ENCODE measurements at regions not wholly inside any gene's neighbourhood (a gene's known extent, or its start where the extent isn't known, plus 50 kb on each side); places are given as distances from the start of the nearest gene placed in this dataset.
"Not testable (repeated sequence)": the region's sequence is repeated elsewhere in the genome, so short reads cannot be mapped to it uniquely, and the experiment has no call there.

GRCh38 chr6:104462811-104463599, 396.7 kb downstream of the HACE1 start:
- DNase-seq (ENCODE audit: low spot score), result no peak

DNA sequence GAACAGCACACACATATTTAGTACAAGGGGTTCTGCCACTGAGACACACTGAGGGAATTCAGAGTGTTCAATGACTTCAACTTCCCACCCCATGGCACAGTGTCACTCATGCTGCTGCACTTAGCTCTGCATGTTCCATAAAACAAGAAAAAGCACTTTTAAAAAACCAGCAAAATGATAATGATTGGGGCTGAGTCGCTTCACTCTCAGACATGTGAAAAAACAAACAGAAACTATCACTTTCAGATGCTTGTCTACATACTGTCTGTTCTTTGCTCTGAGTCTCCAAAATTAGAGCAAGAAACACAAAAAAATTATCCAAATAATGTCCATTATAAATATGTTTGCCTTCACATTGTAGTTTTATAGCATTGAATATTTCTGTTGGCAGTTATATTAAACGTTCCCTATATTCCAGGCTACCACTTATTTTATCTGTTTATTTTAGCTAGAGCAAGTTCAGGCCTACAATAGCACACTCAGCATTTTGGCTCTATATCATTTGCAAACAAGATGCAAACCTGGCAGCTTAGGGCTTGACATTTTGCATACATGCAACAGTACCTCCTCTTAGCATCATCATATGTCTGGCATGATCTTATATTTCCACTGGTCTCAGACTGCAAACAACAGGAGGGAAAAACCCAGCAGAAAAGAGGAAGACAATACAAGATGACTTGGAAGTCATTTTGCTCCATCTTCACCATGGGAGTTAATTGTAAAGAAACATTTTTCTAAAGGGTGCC, 398.8 kb downstream of the HACE1 start:
- no peak overlapping the region for H3K27ac ChIP-seq
- no peak for TF ChIP-seq CTCF (IDR thresholded peaks at IDR 0.05)
- no peak for DNase-seq (ENCODE audit: low spot score)
- no peak overlapping the region for H3K4me3 ChIP-seq

More at GRCh38 chr6:104462811-104463599, 396.7 kb downstream of the HACE1 start:
- Histone ChIP-seq H3K27ac (no peak overlapping the region), H3K4me3 (no peak overlapping the region)
- TF ChIP-seq CTCF (IDR thresholded peaks at IDR 0.05), result no peak

- Histone ChIP-seq H3K4me3 (no peak overlapping the region), H3K27ac (no peak overlapping the region)
- no peak for TF ChIP-seq CTCF (IDR thresholded peaks at IDR 0.05)
- DNase-seq (ENCODE audit: low spot score), result no peak
Measured at GRCh38 chr6:104459543-104459942, 400.2 kb downstream of the HACE1 start.

DNA sequence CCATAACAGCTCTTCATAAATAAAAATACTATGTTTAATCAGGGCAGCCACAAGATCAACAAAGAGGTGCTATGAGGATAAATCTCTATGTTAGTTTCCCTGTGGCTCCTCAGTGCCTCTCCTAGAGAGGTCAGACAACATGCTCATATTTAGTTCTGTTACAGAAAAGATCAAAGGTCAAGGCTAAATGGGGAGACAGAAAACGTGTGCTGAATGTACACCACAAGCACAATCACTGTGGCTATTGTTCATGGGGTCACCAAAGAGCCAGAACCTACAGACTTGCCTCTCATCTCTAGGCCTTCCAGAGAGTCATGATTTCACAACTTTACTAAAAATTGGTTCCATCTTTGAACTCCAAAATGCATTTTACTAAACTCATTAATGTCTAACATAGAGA, 409.8 kb downstream of the HACE1 start:
- TF ChIP-seq CTCF (IDR thresholded peaks at IDR 0.05), result no peak
- Histone ChIP-seq H3K4me3 (no peak overlapping the region), H3K27ac (no peak overlapping the region)
- DNase-seq (ENCODE audit: low spot score), result no peak

DNA sequence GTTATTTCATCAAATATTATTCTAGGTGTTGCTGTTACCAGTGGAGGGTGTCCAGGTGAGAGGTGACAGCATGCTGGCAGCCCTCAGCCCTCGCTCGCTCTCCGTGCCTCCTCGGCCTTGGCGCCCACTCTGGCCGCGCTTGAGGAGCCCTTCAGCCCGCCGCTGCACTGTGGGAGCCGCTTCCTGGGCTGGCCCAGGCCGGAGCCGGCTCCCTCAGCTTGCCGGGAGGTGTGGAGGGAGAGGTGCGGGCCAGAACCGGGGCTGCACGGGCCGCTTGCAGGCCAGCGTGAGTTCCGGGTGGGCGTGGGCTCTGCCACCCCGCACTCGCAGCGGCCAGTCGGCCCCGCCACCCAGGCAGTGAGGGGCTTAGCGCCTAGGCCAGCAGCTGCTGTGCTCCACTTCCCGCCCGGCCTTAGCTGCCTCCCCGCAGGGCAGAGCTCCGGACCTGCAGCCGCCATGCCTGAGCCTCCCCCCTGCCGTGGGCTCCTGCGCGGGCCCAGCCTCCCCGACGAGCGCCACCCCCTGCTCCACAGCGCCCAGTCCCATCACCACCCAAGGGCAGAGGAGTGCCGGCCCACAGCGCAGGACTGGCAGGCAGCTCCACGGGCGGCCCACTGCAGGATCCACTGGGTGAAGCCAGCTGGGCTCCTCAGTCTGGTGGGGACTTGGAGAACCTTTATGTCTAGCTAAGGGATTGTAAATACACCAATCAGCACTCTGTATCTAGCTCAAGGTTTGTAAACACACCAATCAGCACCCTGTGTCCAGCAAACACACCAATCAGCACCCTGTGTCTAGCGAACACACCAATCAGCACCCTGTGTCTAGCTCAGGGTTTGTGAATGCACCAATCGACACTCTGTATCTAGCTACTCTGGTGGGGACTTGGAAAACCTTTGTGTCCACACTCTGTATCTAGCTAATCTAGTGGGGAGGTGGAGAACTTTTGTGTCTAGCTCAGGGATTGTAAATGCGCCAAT, 413.3 kb downstream of the HACE1 start:
- not testable (repeated sequence) for H3K27ac ChIP-seq; DNase-seq (ENCODE audit: low spot score)

GRCh38 chr6:104434519-104434918, 425.2 kb downstream of the HACE1 start:
- H3K4me3 ChIP-seq, result no peak overlapping the region
- TF ChIP-seq CTCF (IDR thresholded peaks at IDR 0.05), result no peak
- DNase-seq (ENCODE audit: low spot score), result no peak

More for the DNA sequence above, 413.3 kb downstream of the HACE1 start:
- H3K4me3 ChIP-seq, result not testable (repeated sequence)

DNA sequence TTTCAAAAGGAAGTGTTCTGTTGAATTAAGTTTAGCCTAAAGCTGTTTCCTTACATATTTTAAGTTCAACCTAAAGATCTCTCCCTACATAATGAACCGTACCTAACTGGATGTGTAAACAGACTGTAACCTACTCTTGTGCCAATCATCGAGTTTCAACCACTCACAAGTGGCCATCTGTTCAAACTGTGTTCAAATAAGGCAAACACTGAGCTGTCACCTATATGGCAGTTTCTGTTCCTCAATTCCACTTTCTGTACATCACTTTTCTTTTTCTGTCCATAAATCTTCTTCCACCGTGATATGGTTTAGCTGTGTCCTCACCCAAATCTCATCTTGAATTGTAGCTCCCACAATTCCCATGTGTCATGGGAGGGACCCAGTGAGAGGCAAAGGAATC, 428.6 kb downstream of the HACE1 start:
- TF ChIP-seq CTCF (IDR thresholded peaks at IDR 0.05), result no peak
- no peak for DNase-seq (ENCODE audit: low spot score)

More at GRCh38 chr6:104434519-104434918, 425.2 kb downstream of the HACE1 start:
- no peak overlapping the region for H3K27ac ChIP-seq

More for the DNA sequence above, 428.6 kb downstream of the HACE1 start:
- Histone ChIP-seq H3K4me3 (no peak overlapping the region), H3K27ac (no peak overlapping the region)
